ENCODE measurements at regions not wholly inside any gene's neighbourhood (a gene's known extent, or its start where the extent isn't known, plus 50 kb on each side); places are given as distances from the start of the nearest gene placed in this dataset.

- TF ChIP-seq POLR2A (IDR thresholded peaks at IDR 0.05; ENCODE audit: low read depth, low read length), result no peak
- no peak for TF ChIP-seq POLR2AphosphoS5 (IDR thresholded peaks at IDR 0.05; ENCODE audit: low read depth, low read length)
- TF ChIP-seq TAF1 (IDR thresholded peaks at IDR 0.05; ENCODE audit: low read depth, low read length), result no peak
- no peak for TF ChIP-seq PAX5 (IDR thresholded peaks at IDR 0.05; ENCODE audit: insufficient read depth, low read length, severe bottlenecking)
Observed at GRCh38 chr19:31148671-31149070, 200.6 kb downstream of the TSHZ3 start.
